Brain microvascular endothelial cell (primary cell): ENCODE measurements at regions not wholly inside any gene's neighbourhood (a gene's known extent, or its start where the extent isn't known, plus 50 kb on each side); places are given as distances from the start of the nearest gene placed in this dataset.

Source experiments
- DNase-seq: peaks from one replicate; pipeline ENCODE4 v3.0.0-alpha.2; 2020
- H3K27ac ChIP-seq: fragments of 250-450 bp; sonication (Bioruptor Pico); 2 replicates; pipeline ENCODE4 v1.5.1; 2020; ENCODE audit warnings: mild to moderate bottlenecking, moderate library complexity
- H3K27me3 ChIP-seq: fragments of 250-450 bp; sonication (Bioruptor Pico); replicated peaks from 2 replicates; pipeline ENCODE4 v1.5.1; 2020; ENCODE audit warnings: mild to moderate bottlenecking
- H3K36me3 ChIP-seq: fragments of 250-450 bp; sonication (Bioruptor Pico); replicated peaks from 2 replicates; pipeline ENCODE4 v1.5.1; 2020; ENCODE audit warnings: mild to moderate bottlenecking
- H3K4me3 ChIP-seq: 2 replicates; pipeline ENCODE4 v1.5.1; 2011; ENCODE audit warnings: low read depth, mild to moderate bottlenecking, control low read depth, low read length, moderate library complexity
- in situ Hi-C: cut with HindIII; loops from 2 replicates; pipeline ENCODE4 v1.10.0; 2017; ENCODE audit warnings: low sequenced_read_pairs, low pct_ligation_motif_present
- TF ChIP-seq, protein P1 (sequence below): IDR thresholded peaks from 2 replicates; pipeline ENCODE4 v1.5.1; 2011; ENCODE audit warnings: low read depth, mild to moderate bottlenecking, moderate library complexity, low read length, control low read depth, inconsistent platforms; ENCODE audit errors: missing control alignments

DNA sequence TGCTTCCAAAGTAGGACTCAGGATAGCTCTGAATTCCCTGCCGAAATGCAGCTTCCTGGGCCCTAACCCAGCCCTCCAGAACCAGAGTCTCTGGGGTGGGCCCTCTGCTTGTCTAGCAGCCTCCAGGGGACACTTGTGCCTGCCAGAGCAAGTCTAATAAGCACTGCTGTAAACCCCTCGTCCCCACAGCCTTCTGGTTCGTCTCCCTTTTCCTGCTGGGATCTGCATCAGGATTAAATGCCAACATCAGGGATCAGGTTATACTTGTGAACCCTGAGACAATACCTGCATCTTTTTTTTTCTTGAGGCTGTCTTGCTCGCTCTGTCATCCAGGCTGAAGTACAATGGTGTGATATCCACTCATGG lies 282.0 kb downstream of the SEC14L1 start:
- Histone ChIP-seq H3K36me3 (no peaks in the 10 kb centered on the region), H3K27ac (peak overlapping the region; percentile 88), H3K4me3 (no peak overlapping the region), H3K27me3 (no peaks in the 10 kb centered on the region)
- in situ Hi-C loops: no loop called here
- DNase-seq: no peak
- TF ChIP-seq, protein P1, sequence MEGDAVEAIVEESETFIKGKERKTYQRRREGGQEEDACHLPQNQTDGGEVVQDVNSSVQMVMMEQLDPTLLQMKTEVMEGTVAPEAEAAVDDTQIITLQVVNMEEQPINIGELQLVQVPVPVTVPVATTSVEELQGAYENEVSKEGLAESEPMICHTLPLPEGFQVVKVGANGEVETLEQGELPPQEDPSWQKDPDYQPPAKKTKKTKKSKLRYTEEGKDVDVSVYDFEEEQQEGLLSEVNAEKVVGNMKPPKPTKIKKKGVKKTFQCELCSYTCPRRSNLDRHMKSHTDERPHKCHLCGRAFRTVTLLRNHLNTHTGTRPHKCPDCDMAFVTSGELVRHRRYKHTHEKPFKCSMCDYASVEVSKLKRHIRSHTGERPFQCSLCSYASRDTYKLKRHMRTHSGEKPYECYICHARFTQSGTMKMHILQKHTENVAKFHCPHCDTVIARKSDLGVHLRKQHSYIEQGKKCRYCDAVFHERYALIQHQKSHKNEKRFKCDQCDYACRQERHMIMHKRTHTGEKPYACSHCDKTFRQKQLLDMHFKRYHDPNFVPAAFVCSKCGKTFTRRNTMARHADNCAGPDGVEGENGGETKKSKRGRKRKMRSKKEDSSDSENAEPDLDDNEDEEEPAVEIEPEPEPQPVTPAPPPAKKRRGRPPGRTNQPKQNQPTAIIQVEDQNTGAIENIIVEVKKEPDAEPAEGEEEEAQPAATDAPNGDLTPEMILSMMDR: no peak

DNA sequence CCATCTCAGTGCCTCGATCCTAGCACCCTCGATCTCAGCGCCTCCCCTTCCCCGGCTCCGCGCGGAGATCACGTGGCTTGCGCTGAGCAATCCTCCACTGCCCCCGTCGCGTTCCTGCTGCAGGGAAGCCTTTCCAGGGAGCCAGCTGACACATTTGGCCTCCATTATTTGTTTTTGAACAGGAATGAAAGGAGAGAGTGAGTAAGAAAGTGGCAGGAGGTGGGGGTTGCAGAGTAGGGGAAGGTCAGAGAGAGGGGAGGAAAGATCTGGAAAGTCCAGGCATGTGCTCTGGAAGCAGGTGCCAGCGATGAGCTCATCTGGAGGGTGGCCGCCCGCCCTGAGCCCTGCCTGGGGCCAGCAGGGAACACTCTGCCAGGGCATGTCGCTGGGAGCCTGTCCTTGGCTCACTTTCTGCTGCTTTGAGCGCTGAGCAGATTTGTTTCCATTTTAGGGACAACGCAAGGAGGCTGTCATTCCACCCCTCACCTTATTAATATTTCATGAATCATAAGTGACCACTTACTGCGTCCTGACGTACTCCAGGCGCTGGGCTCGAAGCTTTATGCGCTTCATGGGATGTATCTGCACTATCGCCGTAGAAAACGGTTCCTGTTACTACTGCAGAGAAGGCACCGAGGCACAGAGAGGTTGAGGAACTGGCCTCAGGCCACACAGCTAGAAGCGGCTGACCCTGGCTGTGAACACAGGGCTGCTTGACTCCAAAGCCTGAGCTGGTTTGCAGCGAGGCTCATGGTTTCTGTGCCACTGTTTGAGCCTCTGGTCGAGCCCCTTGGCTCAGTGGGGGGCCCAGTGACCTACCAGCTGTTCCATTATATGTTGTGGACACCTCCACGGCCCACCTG lies 283.1 kb downstream of the SEC14L1 start:
- Histone ChIP-seq H3K36me3 (no peaks in the 10 kb centered on the region), H3K27me3 (no peaks in the 10 kb centered on the region), H3K27ac (peak overlapping the region; percentile 88), H3K4me3 (no peak overlapping the region)
- peak; percentile 87 for DNase-seq
- in situ Hi-C loops: no loop called here
- TF ChIP-seq, protein P1: no peak

DNA sequence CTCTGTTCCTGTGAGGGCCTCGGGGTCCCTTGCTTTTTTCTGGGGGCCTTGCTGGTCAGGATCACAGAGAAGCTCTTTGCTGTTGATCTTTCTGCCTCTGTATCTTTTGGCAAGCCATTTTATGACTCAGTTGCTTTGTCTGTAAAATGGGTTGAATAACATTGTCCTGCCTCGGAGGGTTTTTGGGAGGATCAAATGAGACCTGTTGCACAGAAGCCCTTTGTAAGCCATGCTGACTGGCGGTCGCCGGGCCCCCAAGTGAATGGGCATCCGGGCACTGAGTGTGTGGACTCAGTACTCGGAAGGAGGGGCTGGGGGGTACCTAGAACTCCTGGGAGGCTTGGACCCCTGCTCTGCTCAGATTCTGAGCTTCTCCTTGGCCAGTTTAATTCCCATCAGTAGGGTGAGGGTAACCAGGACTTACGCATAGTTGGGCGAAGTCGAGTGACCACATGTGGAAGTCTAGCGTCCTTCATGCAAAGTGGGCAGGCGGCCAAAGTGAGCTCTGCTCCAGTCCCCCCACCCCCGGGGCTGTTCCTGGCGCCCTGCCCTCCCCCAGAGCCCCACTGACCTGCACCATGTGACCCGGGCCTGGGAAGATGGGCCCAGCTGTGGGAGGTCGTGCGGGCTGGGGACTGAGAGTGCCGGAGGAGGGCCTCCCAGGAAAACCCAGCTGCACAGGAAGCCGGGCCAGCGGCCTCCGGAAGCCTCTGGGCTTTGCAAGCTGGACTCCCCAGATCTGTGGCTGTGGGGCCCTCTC lies 284.0 kb downstream of the SEC14L1 start:
- DNase-seq: peak; percentile 89
- in situ Hi-C loops: no loop called here
- Histone ChIP-seq H3K36me3 (no peaks in the 10 kb centered on the region), H3K4me3 (no peak overlapping the region), H3K27me3 (no peaks in the 10 kb centered on the region), H3K27ac (peak overlapping the region; percentile 88)
- TF ChIP-seq, protein P1: peak; percentile 18

DNA sequence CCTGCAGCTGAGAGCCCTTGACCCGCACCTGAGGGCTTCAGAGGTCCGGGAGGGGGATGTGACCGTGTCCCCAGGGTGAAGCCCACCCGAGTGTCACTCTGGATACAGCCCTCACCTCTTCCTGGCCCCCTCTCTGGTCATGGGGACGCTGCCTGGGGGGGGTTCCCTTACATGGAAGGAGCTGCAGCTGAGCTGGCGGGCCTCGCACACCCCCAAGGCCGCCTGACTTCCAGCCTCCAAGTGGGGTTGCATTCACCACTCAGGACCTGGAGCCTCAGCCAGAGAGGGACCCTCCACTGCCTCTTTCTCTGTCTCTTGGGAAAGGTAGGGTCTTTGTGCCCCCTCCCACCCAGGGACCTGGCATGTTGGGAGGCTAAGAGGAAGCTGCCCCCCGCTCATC lies 284.6 kb downstream of the SEC14L1 start:
- H3K36me3 ChIP-seq: no peaks in the 10 kb centered on the region
- no peaks in the 10 kb centered on the region for H3K27me3 ChIP-seq
- H3K4me3 ChIP-seq: no peak overlapping the region
- TF ChIP-seq, protein P1: no peak
- H3K27ac ChIP-seq: peak overlapping the region; percentile 88
- in situ Hi-C loops: no loop called here
- no peak for DNase-seq

DNA sequence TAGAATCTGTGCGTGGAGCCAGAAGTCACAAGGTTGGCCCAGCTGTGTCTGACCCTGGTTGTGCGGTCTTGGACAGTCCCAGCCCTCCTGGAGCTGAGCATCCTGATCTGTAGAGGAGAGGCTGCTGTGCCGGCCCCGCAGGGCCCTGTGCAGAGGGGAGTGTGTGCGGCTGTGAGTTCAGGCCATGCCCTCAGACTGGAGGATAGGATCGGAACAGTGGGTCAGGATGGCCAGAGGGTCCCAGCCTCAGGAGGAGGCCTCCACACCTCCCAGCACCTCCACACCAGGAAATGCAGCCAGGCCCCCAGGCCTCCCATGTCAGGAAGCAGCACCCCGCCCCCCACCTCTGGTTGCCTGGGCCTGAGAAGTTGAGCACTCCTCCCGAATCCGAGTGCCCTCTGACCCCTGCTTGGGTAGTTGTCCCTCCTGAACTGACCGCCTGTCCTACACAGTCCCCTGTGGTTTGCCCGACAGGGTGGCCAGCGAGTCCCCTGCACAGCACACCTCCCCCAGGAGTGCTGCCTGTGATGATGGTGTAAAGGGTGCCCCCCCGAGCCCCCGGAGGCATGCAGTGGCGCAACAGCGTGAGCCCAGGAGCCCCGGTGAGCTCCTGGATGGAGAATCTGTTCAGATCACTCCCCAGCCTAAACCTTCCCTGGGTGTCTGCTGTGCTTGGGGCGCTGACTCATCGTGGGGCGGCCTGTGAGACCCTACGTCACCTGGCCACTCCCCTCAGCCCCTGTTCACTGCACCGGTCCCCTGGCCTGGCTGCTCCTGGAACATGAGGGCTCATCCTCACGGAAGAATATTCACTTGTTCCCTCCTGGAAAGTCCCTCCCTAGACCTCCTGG lies 285.2 kb downstream of the SEC14L1 start:
- TF ChIP-seq, protein P1: no peak
- Histone ChIP-seq H3K4me3 (no peak overlapping the region), H3K36me3 (no peaks in the 10 kb centered on the region), H3K27me3 (no peaks in the 10 kb centered on the region), H3K27ac (peak overlapping the region; percentile 88)
- in situ Hi-C loops: no loop called here
- peak; percentile 87 for DNase-seq
